ENCODE measurements at regions not wholly inside any gene's neighbourhood (a gene's known extent, or its start where the extent isn't known, plus 50 kb on each side); places are given as distances from the start of the nearest gene placed in this dataset.

DNA sequence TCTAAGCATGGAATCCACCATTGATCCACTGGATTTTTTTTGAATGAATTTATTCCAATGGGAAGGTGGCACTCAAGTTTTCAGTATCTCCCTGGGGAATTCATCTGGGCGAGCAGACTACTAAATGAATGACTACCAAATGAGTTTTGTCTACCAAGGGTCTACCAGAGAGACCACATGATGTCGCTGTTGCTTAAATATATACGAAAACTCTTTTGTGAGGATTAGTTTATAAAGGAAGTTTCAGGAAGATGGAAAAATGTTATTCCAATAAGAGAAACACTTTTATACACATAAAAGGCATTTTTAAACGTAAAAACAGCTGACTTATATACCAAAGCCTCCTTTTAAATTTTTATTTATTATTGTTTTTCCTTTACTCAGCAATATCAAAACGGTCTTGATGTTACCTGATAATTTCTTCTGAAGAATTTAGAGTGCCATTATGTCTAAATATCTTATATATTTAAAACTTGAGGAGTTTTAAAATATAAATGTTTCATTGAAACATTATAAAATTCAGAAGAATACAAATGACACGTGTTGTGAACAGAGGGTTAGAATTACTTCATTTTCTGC, 139.7 kb downstream of the HRH4 start:
- no peaks in the 10 kb centered on the region for H3K36me3 ChIP-seq (ENCODE audit: low read length)
- H2AFZ ChIP-seq (ENCODE audit: low read depth, low read length, severe bottlenecking): no peak overlapping the region
- H3F3A ChIP-seq (ENCODE audit: insufficient read depth): no peaks in the 10 kb centered on the region
- no peaks in the 10 kb centered on the region for H3K9me2 ChIP-seq (replicated peaks; ENCODE audit: insufficient read depth, low read length)
- H4K20me1 ChIP-seq (ENCODE audit: low read depth, low read length): no peaks in the 10 kb centered on the region
- no peaks in the 10 kb centered on the region for H3K79me2 ChIP-seq (ENCODE audit: insufficient read depth, low read length)
- no peak overlapping the region for H3K4me2 ChIP-seq (ENCODE audit: low read depth, low read length, poor library complexity, severe bottlenecking)
- TF ChIP-seq EZH2phosphoT487 (conservative IDR thresholded peaks at IDR 0.05; ENCODE audit: low read length): no peak
- TF ChIP-seq, protein P1, sequence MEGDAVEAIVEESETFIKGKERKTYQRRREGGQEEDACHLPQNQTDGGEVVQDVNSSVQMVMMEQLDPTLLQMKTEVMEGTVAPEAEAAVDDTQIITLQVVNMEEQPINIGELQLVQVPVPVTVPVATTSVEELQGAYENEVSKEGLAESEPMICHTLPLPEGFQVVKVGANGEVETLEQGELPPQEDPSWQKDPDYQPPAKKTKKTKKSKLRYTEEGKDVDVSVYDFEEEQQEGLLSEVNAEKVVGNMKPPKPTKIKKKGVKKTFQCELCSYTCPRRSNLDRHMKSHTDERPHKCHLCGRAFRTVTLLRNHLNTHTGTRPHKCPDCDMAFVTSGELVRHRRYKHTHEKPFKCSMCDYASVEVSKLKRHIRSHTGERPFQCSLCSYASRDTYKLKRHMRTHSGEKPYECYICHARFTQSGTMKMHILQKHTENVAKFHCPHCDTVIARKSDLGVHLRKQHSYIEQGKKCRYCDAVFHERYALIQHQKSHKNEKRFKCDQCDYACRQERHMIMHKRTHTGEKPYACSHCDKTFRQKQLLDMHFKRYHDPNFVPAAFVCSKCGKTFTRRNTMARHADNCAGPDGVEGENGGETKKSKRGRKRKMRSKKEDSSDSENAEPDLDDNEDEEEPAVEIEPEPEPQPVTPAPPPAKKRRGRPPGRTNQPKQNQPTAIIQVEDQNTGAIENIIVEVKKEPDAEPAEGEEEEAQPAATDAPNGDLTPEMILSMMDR (IDR thresholded peaks at IDR 0.05; ENCODE audit: insufficient read depth, low read length, poor library complexity, severe bottlenecking): peak; percentile 77
- no peaks in the 10 kb centered on the region for H3K9me3 ChIP-seq (ENCODE audit: insufficient read depth, low read length)
- no peak overlapping the region for H3K4me3 ChIP-seq (ENCODE audit: insufficient read depth, low read length, poor library complexity, severe bottlenecking)
- H3K27ac ChIP-seq (ENCODE audit: low read depth, low read length): no peak overlapping the region
- no peaks in the 10 kb centered on the region for H3K27me3 ChIP-seq (ENCODE audit: low read length)
- no peak overlapping the region for H3K9ac ChIP-seq (ENCODE audit: low read length)

DNA sequence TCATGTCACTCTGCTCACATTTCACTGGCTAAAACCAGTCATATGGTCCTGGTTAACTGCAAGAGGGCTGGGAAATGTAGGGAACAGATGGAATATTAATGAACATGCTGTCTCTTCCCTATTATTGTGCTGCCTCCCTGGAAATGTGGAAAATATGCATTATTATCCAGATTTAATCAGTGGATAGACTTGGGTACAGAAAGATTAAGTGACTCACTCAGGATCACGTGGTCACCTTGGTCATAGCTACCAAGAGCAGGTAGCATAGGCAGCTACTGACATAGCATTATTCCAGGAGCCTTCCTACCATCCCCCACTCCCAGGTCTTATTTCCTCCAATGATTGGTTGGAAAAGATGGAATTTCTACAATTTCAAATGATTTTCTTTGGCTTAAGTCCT, 141.1 kb downstream of the HRH4 start:
- Histone ChIP-seq H3K9me3 (ENCODE audit: insufficient read depth, low read length) (no peaks in the 10 kb centered on the region), H3K36me3 (ENCODE audit: low read length) (no peaks in the 10 kb centered on the region), H3K9ac (ENCODE audit: low read length) (no peak overlapping the region), H3K79me2 (ENCODE audit: insufficient read depth, low read length) (no peaks in the 10 kb centered on the region), H3K4me3 (ENCODE audit: insufficient read depth, low read length, poor library complexity, severe bottlenecking) (no peak overlapping the region), H3K4me2 (ENCODE audit: low read depth, low read length, poor library complexity, severe bottlenecking) (no peak overlapping the region), H2AFZ (ENCODE audit: low read depth, low read length, severe bottlenecking) (no peak overlapping the region), H3K9me2 (replicated peaks; ENCODE audit: insufficient read depth, low read length) (no peaks in the 10 kb centered on the region), H3F3A (ENCODE audit: insufficient read depth) (no peaks in the 10 kb centered on the region), H4K20me1 (ENCODE audit: low read depth, low read length) (no peaks in the 10 kb centered on the region), H3K27ac (ENCODE audit: low read depth, low read length) (no peak overlapping the region), H3K27me3 (ENCODE audit: low read length) (no peaks in the 10 kb centered on the region)
- TF ChIP-seq, protein P1 (IDR thresholded peaks at IDR 0.05; ENCODE audit: insufficient read depth, low read length, poor library complexity, severe bottlenecking): no peak
- no peak for TF ChIP-seq EZH2phosphoT487 (conservative IDR thresholded peaks at IDR 0.05; ENCODE audit: low read length)

DNA sequence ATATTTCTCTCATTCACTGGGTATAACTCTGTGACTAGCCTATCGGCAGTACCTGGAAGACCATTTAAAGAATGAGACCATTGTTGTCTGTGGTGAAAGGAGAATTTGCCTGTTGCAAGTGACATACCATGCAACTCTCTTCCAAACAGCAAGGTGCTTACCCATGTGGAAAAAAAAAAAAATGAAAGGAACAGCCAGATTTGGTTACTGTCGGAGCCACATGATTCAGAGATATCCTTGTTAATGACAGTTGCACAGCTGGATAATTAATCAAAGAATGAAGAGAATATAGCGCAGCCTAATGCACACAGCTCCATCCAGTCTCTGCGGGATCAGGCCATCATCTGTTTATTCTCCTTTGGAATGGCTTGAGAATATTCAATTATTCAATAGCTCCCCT, 141.8 kb downstream of the HRH4 start:
- Histone ChIP-seq H3K9me3 (ENCODE audit: insufficient read depth, low read length) (no peaks in the 10 kb centered on the region), H3F3A (ENCODE audit: insufficient read depth) (no peaks in the 10 kb centered on the region), H3K4me3 (ENCODE audit: insufficient read depth, low read length, poor library complexity, severe bottlenecking) (no peak overlapping the region), H3K27me3 (ENCODE audit: low read length) (no peaks in the 10 kb centered on the region), H3K4me2 (ENCODE audit: low read depth, low read length, poor library complexity, severe bottlenecking) (no peak overlapping the region), H3K9ac (ENCODE audit: low read length) (no peak overlapping the region), H3K79me2 (ENCODE audit: insufficient read depth, low read length) (no peaks in the 10 kb centered on the region), H3K9me2 (replicated peaks; ENCODE audit: insufficient read depth, low read length) (no peaks in the 10 kb centered on the region), H3K36me3 (ENCODE audit: low read length) (no peaks in the 10 kb centered on the region), H2AFZ (ENCODE audit: low read depth, low read length, severe bottlenecking) (no peak overlapping the region), H4K20me1 (ENCODE audit: low read depth, low read length) (no peaks in the 10 kb centered on the region), H3K27ac (ENCODE audit: low read depth, low read length) (no peak overlapping the region)
- TF ChIP-seq EZH2phosphoT487 (conservative IDR thresholded peaks at IDR 0.05; ENCODE audit: low read length): no peak
- TF ChIP-seq, protein P1 (IDR thresholded peaks at IDR 0.05; ENCODE audit: insufficient read depth, low read length, poor library complexity, severe bottlenecking): no peak
